Memory B cell (primary cell): ENCODE measurements at regions not wholly inside any gene's neighbourhood (a gene's known extent, or its start where the extent isn't known, plus 50 kb on each side); places are given as distances from the start of the nearest gene placed in this dataset.
"Not testable (repeated sequence)": the region's sequence is repeated elsewhere in the genome, so short reads cannot be mapped to it uniquely, and the experiment has no call there.

Source experiments
- ATAC-seq: fragments of 150-1000 bp; cut with Tn5 transposase; 2 replicates; pipeline ENCODE4 v1.10.0; 2021; ENCODE audit warnings: low read depth, mild to moderate bottlenecking, moderate library complexity
- DNase-seq, 2 donors: peaks; one replicate each; pipeline ENCODE4 v3.0.0; 2022; ENCODE audit warnings: low spot score in 2 of 2
- H3K27ac Mint-ChIP-seq: one replicate; pipeline ENCODE4 v1.8.0; 2022; ENCODE audit warnings: mild to moderate bottlenecking, moderate library complexity, mixed read lengths
- H3K27me3 Mint-ChIP-seq: one replicate; pipeline ENCODE4 v1.8.0; 2022; ENCODE audit warnings: mixed read lengths
- H3K36me3 Mint-ChIP-seq: one replicate; pipeline ENCODE4 v1.8.0; 2022; ENCODE audit warnings: mild to moderate bottlenecking, mixed read lengths
- H3K4me1 Mint-ChIP-seq: one replicate; pipeline ENCODE4 v1.8.0; 2022; ENCODE audit warnings: mixed read lengths
- H3K4me3 Mint-ChIP-seq: one replicate; pipeline ENCODE4 v1.8.0; 2022; ENCODE audit warnings: mild to moderate bottlenecking, moderate library complexity, mixed read lengths
- H3K9me3 Mint-ChIP-seq: one replicate; pipeline ENCODE4 v1.8.0; 2022; ENCODE audit warnings: mixed read lengths

- Mint-ChIP-seq H3K9me3 (peaks cover 3% of the 10 kb centered on the region), H3K4me1 (no peaks in the 10 kb centered on the region), H3K36me3 (no peaks in the 10 kb centered on the region), H3K4me3 (no peak overlapping the region), H3K27ac (no peak overlapping the region), H3K27me3 (no peaks in the 10 kb centered on the region)
- DNase-seq (no peak), ATAC-seq (no peak)
Observed at GRCh38 chr15:94858449-94858848, 627.1 kb downstream of the MCTP2 start.

- H3K27me3 Mint-ChIP-seq: no peaks in the 10 kb centered on the region
- H3K27ac Mint-ChIP-seq: no peak overlapping the region
- H3K36me3 Mint-ChIP-seq: no peaks in the 10 kb centered on the region
- ATAC-seq: no peak
- no peak for DNase-seq
- H3K4me3 Mint-ChIP-seq: no peak overlapping the region
- no peaks in the 10 kb centered on the region for H3K4me1 Mint-ChIP-seq
- peaks cover 3% of the 10 kb centered on the region for H3K9me3 Mint-ChIP-seq
Observed at GRCh38 chr15:94858920-94859319, 627.6 kb downstream of the MCTP2 start.

GRCh38 chr15:94864600-94864999 lies 633.2 kb downstream of the MCTP2 start:
- Mint-ChIP-seq H3K9me3 (peaks cover 3% of the 10 kb centered on the region), H3K4me3 (no peak overlapping the region), H3K27me3 (no peaks in the 10 kb centered on the region), H3K36me3 (no peaks in the 10 kb centered on the region), H3K27ac (no peak overlapping the region), H3K4me1 (no peaks in the 10 kb centered on the region)
- ATAC-seq (no peak), DNase-seq (no peak)

- not testable (repeated sequence) for H3K9me3 Mint-ChIP-seq, H3K4me3 Mint-ChIP-seq, H3K36me3 Mint-ChIP-seq, ATAC-seq, H3K27ac Mint-ChIP-seq, H3K4me1 Mint-ChIP-seq, H3K27me3 Mint-ChIP-seq, DNase-seq
Observed at GRCh38 chr15:94868265-94868664, 636.9 kb downstream of the MCTP2 start.

- no peak for DNase-seq
- H3K27me3 Mint-ChIP-seq: no peaks in the 10 kb centered on the region
- H3K27ac Mint-ChIP-seq: no peak overlapping the region
- no peaks in the 10 kb centered on the region for H3K4me1 Mint-ChIP-seq
- H3K4me3 Mint-ChIP-seq: no peak overlapping the region
- H3K9me3 Mint-ChIP-seq: peaks cover 2% of the 10 kb centered on the region
- H3K36me3 Mint-ChIP-seq: no peaks in the 10 kb centered on the region
- ATAC-seq: no peak
Observed at GRCh38 chr15:94875550-94875949, 644.2 kb downstream of the MCTP2 start.

GRCh38 chr15:94877833-94878232 lies 646.5 kb downstream of the MCTP2 start:
- Mint-ChIP-seq H3K27ac (no peak overlapping the region), H3K4me3 (no peak overlapping the region), H3K9me3 (peaks cover 3% of the 10 kb centered on the region), H3K27me3 (no peaks in the 10 kb centered on the region), H3K36me3 (no peaks in the 10 kb centered on the region), H3K4me1 (no peaks in the 10 kb centered on the region)
- ATAC-seq: no peak
- DNase-seq: no peak

GRCh38 chr15:94882071-94882712 lies 650.8 kb downstream of the MCTP2 start:
- H3K4me1 Mint-ChIP-seq: no peaks in the 10 kb centered on the region
- no peak overlapping the region for H3K27ac Mint-ChIP-seq
- no peaks in the 10 kb centered on the region for H3K36me3 Mint-ChIP-seq
- peaks cover 8% of the 10 kb centered on the region for H3K9me3 Mint-ChIP-seq
- DNase-seq (no peak), ATAC-seq (no peak)
- no peak overlapping the region for H3K4me3 Mint-ChIP-seq
- no peaks in the 10 kb centered on the region for H3K27me3 Mint-ChIP-seq

GRCh38 chr15:94887391-94887790 lies 656.0 kb downstream of the MCTP2 start:
- no peaks in the 10 kb centered on the region for H3K4me1 Mint-ChIP-seq
- no peaks in the 10 kb centered on the region for H3K36me3 Mint-ChIP-seq
- H3K27ac Mint-ChIP-seq: no peak overlapping the region
- ATAC-seq: no peak
- no peaks in the 10 kb centered on the region for H3K27me3 Mint-ChIP-seq
- H3K9me3 Mint-ChIP-seq: peaks cover 9% of the 10 kb centered on the region
- no peak for DNase-seq
- H3K4me3 Mint-ChIP-seq: no peak overlapping the region

- peaks cover 9% of the 10 kb centered on the region for H3K9me3 Mint-ChIP-seq
- DNase-seq (no peak), ATAC-seq (no peak)
- no peaks in the 10 kb centered on the region for H3K4me1 Mint-ChIP-seq
- no peaks in the 10 kb centered on the region for H3K27me3 Mint-ChIP-seq
- H3K4me3 Mint-ChIP-seq: no peak overlapping the region
- H3K27ac Mint-ChIP-seq: no peak overlapping the region
- H3K36me3 Mint-ChIP-seq: no peaks in the 10 kb centered on the region
Observed at GRCh38 chr15:94889153-94889552, 657.8 kb downstream of the MCTP2 start.

- no peaks in the 10 kb centered on the region for H3K27me3 Mint-ChIP-seq
- H3K36me3 Mint-ChIP-seq: no peaks in the 10 kb centered on the region
- H3K27ac Mint-ChIP-seq: no peak overlapping the region
- ATAC-seq (no peak), DNase-seq (no peak)
- H3K4me3 Mint-ChIP-seq: no peak overlapping the region
- H3K4me1 Mint-ChIP-seq: no peaks in the 10 kb centered on the region
- peaks cover 8% of the 10 kb centered on the region for H3K9me3 Mint-ChIP-seq
Observed at GRCh38 chr15:94893091-94893490, 661.7 kb downstream of the MCTP2 start.

- Mint-ChIP-seq H3K4me3 (no peak overlapping the region), H3K4me1 (no peaks in the 10 kb centered on the region), H3K36me3 (no peaks in the 10 kb centered on the region), H3K9me3 (peaks cover 8% of the 10 kb centered on the region), H3K27ac (no peak overlapping the region), H3K27me3 (no peaks in the 10 kb centered on the region)
- no peak for ATAC-seq
- no peak for DNase-seq
Observed at GRCh38 chr15:94894056-94894455, 662.7 kb downstream of the MCTP2 start.

- no peaks in the 10 kb centered on the region for H3K4me1 Mint-ChIP-seq
- no peaks in the 10 kb centered on the region for H3K27me3 Mint-ChIP-seq
- H3K27ac Mint-ChIP-seq: no peak overlapping the region
- H3K36me3 Mint-ChIP-seq: no peaks in the 10 kb centered on the region
- DNase-seq (no peak), ATAC-seq (no peak)
- H3K9me3 Mint-ChIP-seq: peaks cover 7% of the 10 kb centered on the region
- no peak overlapping the region for H3K4me3 Mint-ChIP-seq
Observed at GRCh38 chr15:94909510-94909909, 678.1 kb downstream of the MCTP2 start.

- no peak for DNase-seq
- H3K36me3 Mint-ChIP-seq: no peaks in the 10 kb centered on the region
- ATAC-seq: no peak
- H3K9me3 Mint-ChIP-seq: peaks cover 13% of the 10 kb centered on the region
- no peak overlapping the region for H3K4me3 Mint-ChIP-seq
- no peaks in the 10 kb centered on the region for H3K27me3 Mint-ChIP-seq
- no peak overlapping the region for H3K27ac Mint-ChIP-seq
- H3K4me1 Mint-ChIP-seq: no peaks in the 10 kb centered on the region
Observed at GRCh38 chr15:94910166-94910565, 678.8 kb downstream of the MCTP2 start.

GRCh38 chr15:94912760-94913159 lies 681.4 kb downstream of the MCTP2 start:
- DNase-seq (no peak), ATAC-seq (no peak)
- no peak overlapping the region for H3K4me3 Mint-ChIP-seq
- H3K9me3 Mint-ChIP-seq: peaks cover 10% of the 10 kb centered on the region
- no peaks in the 10 kb centered on the region for H3K27me3 Mint-ChIP-seq
- no peak overlapping the region for H3K27ac Mint-ChIP-seq
- no peaks in the 10 kb centered on the region for H3K4me1 Mint-ChIP-seq
- H3K36me3 Mint-ChIP-seq: no peaks in the 10 kb centered on the region

- peaks cover 9% of the 10 kb centered on the region for H3K9me3 Mint-ChIP-seq
- no peak overlapping the region for H3K4me3 Mint-ChIP-seq
- no peaks in the 10 kb centered on the region for H3K36me3 Mint-ChIP-seq
- no peaks in the 10 kb centered on the region for H3K27me3 Mint-ChIP-seq
- no peak overlapping the region for H3K27ac Mint-ChIP-seq
- ATAC-seq: no peak
- no peaks in the 10 kb centered on the region for H3K4me1 Mint-ChIP-seq
- no peak for DNase-seq
Observed at GRCh38 chr15:94917068-94917467, 685.7 kb downstream of the MCTP2 start.
